NAMALWA (cell line): ENCODE measurements at regions not wholly inside any gene's neighbourhood (a gene's known extent, or its start where the extent isn't known, plus 50 kb on each side); places are given as distances from the start of the nearest gene placed in this dataset.
"Not testable (repeated sequence)": the region's sequence is repeated elsewhere in the genome, so short reads cannot be mapped to it uniquely, and the experiment has no call there.

Source experiments
- DNase-seq: peaks from one replicate; pipeline ENCODE4 v3.0.0-alpha.2; 2015; ENCODE audit warnings: low spot score

DNA sequence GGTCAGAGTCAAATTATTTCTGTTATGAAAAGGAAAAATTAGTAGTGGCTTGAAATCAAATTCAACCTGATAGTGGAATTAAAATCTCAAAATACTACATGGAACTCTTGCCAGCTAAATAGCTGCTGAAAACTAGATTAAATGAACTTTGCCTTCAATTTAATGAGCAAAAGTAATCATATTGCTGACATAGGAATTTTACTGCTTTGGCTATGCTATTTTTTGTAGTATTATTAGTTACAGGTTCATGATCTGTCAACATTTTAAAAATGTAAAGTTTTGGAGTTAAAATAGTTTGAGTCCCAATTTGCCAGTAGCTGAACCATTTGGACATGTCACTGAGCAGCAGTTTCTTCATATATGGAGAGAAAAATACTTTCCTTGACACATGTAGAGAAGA is 81.4 kb downstream of the RERGL start:
- no peak for DNase-seq

GRCh38 chr12:17999174-17999801 is 90.7 kb downstream of the RERGL start:
- no peak for DNase-seq

DNA sequence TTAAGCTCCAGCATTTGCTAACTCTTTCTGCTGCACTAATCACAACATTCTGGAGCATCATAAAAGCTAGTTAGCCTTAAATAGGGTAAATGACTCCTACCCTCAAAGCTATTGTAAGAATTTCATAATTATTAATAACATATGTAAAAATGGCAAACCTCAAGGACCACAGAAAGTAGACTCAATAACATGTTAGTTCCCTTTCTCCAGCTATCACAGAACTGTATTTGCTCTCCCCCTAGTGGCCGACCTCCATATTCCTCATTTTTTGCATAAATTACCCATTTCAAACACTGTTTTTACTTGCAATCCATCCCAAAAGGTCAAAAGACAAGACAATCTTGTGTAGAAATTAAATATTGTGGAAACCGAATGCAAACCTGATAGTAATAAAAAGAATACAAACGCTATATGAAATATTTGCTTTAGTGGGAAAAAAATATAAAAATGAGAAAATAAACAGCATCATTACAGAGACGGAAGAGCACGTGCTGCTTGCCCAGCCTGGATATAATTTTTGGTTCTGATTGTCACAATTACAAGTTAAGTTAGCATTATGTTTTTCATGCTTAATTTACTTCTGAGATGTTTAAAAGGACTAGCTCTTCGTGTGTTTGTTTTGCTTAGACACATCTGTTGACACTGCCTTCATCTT is 97.9 kb downstream of the RERGL start:
- DNase-seq = peak; percentile 81

GRCh38 chr12:17982556-17982955 is 107.4 kb downstream of the RERGL start:
- no peak for DNase-seq

GRCh38 chr12:17976202-17976601 is 113.8 kb downstream of the RERGL start:
- peak; percentile 41 for DNase-seq

DNA sequence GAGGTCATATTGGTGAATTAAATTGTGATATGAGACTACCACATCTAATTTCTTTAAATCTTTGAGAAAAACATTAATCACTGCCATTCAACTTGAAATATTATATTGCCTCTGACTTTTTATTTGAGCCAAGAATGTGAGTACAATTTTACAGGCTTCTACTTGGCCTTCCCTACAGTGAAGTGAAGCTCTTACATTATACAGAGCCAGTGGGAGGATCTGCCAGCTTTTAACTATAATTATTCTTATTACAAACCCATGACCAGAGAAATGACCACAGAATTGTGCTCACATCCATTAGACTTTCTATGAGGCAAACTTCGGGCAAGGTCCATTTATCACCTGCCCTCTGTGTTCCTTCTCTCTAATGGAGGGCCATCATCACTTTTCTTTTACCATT is 114.2 kb downstream of the RERGL start:
- no peak for DNase-seq

DNA sequence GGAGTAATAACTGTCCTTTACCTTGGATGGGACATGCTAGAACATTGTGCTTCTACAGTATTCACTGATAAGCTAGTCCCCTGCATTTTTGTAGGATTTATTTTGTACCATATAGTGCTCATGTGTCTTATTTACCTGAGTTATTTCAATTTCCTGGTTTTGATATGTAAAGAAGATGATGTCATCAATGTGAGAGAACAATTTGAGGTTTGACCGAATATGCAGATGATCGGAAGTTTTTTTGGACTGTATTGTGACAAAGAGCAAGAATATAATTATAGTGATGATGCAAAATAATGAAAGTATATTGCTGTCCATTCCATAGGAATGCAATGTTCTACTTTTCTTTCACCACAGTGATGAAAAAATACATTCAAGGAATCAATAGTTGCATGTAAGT is 114.8 kb downstream of the RERGL start:
- DNase-seq = no peak

DNA sequence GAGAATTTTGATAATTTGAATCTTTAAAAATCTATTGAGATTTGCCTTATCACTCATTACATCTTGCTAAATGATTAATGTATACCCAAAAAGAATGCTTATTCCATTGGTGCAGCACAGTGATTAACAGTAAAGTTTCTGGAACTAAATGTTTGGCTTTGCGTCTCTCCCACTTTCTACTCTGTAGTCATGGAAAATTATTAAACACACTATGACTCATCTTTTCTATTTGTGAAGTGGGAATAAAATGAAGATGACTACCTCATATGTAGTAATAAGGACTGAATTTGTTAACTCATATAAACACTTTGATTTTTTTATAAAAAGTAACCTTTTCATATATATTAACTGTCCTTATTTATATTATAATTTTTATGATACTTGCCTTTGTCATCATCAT is 118.1 kb downstream of the RERGL start:
- no peak for DNase-seq

GRCh38 chr12:17954788-17955187 is 135.2 kb downstream of the RERGL start:
- peak; percentile 41 for DNase-seq

DNA sequence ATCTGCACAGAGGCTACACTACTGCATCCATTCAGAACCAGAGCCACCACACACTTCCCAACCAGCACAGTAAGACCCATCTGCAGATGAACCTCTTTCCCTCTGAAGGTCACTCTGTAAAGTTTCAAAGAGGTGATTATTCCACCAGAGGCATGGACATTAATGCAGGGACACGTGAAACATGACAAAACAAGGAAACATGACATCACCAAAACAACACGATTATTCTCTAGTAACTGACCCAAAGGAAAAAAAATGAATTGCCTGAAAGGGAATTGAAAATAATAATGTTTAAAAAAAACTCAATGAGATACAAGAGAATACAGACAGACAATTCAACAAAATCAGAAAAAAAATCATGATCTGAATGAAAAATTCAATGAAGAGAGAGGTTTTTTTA is 139.1 kb downstream of the RERGL start:
- DNase-seq = no peak

DNA sequence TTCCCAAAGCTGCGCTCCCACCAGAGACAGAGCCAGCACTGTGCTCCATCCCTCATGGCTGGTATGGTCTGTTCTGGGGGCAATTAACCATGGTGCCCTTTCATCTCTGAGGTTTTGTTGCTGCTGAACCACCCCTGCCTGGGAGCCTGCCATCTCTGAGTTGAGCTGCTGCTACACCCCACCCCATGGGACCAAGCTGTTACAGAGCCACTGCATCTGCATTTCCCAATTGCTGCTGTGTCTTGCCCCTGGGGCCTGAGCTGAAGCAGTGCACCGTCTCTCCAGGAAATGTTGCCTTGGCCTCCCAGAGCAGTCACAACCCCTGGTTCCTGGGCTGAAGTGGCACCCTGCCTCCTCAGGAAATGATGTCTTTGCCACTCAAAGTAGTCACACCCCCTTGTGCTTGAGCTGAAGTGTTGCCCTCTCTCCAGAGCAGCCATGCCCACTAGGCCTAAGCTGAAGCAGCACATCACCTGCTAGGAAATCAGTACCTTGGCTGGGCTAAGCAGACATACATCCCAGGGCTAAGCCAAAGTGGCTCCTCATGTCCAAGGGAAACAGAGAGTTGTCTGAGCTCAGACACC is 140.3 kb downstream of the RERGL start:
- no peak for DNase-seq

- peak; percentile 18 for DNase-seq
Observed at GRCh38 chr12:17928708-17929366, 161.2 kb downstream of the RERGL start.

DNA sequence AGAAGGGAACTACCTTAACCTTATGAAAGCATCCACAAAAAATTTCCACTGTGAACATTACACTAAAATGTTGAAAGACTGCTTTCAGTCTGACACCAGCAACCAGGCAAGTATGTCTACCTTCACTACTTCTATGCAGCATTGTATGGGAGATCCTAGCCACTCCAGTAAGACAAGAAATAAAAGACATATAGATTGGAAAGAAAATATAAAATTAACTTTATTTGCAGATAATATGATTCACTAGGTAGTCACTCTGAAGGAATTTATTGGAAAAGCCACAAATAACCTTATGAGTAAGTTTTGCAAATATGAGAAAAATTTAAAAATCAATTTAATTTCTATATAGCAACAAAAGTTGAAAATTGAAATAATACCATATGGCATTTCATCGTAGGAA is 172.0 kb downstream of the RERGL start:
- DNase-seq = no peak

DNA sequence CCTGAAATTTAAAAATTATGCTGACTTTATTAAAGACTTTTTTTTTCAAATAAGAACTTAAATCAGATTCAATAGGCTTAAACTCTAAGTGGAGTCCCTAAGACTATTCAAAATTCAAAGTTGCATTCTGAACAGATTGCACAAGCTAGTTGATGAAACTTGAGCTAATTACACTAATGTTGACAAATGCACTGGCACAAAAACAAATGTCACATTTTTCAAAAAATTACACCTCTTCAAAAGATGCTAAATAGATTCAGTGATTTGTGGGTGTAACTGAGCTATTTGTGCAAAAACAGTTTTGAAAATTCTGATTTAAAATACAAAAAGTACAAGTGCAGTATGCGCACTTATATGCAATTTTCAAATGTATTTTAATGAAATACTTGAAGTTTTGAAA is 205.4 kb downstream of the RERGL start:
- no peak for DNase-seq

- DNase-seq = no peak
Observed at GRCh38 chr12:17878714-17879113, 211.3 kb downstream of the RERGL start.

DNA sequence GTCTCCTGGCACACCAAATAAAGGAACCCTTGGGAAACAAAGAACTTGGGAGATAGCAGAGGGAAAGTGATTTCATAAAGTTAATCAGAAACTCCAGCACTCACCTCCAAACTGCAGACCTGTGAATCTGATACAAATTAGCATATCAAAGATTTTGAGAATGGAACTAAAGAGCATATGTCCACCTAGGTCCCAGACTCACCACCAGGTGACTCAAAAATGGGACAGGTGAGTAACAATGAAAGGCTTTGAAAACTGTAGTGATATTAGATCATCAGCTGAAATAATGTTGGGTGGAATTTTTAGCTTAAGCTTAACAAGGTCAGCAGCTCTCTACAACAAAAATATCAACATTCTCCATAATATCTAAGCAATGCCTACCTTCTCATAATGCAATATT is 214.8 kb downstream of the RERGL start:
- no peak for DNase-seq

GRCh38 chr12:17866802-17867201 is 223.2 kb downstream of the RERGL start:
- no peak for DNase-seq

GRCh38 chr12:17855548-17855947 is 234.4 kb downstream of the RERGL start:
- DNase-seq = not testable (repeated sequence)

DNA sequence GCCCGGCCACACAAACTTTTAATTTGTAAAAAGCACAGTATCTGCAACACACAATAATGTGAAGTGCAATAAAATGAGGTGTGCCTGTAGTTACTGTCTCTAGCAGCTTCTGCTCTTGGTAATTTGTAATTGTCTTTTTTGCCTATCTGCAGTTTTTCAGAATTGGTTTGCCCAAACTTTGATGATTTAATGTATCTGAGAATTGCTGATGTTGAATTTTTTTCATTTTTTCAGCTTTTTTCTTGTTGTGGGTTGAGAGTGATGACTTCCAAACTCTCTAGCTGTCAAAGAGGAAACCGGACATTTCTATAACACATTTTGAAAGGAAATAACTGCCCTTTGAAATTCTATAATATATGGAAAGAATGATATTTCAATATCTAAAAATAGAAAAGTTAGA is 236.9 kb downstream of the RERGL start:
- no peak for DNase-seq

GRCh38 chr12:17841496-17841895 is 248.5 kb downstream of the RERGL start:
- DNase-seq = no peak

- no peak for DNase-seq
Observed at GRCh38 chr12:17829813-17830212, 260.2 kb downstream of the RERGL start.

DNA sequence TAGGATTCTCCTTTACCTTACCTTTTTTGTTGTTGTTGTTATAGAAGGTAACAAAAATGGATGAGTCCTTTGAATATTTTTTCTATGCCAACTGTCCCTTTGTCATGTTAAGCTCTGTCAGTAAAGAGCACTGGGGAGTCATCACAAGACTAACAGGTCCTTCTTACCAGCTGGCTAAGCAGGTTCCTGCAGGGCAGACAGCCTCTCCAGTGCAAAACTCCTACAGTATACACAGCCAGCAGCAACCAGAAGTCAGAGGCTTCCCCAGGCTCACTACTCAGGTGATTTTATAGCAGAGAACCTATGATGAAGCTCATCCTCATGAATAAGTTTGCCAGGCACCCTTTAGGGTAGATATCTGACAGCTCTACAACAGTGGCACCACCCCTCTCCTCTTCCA is 271.1 kb downstream of the RERGL start:
- DNase-seq = no peak

- DNase-seq = no peak
Observed at GRCh38 chr12:17810399-17810798, 279.6 kb downstream of the RERGL start.
